HG02588 (cell line): ENCODE measurements at regions not wholly inside any gene's neighbourhood (a gene's known extent, or its start where the extent isn't known, plus 50 kb on each side); places are given as distances from the start of the nearest gene placed in this dataset.

Experiments
- ATAC-seq: cut with Tn5 transposase; IDR thresholded peaks from one replicate; pipeline ENCODE4 v1.9.1; 2021; ENCODE audit warnings: mild to moderate bottlenecking, moderate library complexity; ENCODE audit not compliant: unreplicated experiment

- no peak for ATAC-seq
Observed at GRCh38 chr12:100738086-100738485, 56.5 kb upstream of the ANO4 start.

GRCh38 chr12:100741084-100741711 lies 53.4 kb upstream of the ANO4 start:
- ATAC-seq, result no peak

GRCh38 chr12:100743060-100743459 lies 51.5 kb upstream of the ANO4 start:
- no peak for ATAC-seq
